ENCODE measurements at regions not wholly inside any gene's neighbourhood (a gene's known extent, or its start where the extent isn't known, plus 50 kb on each side); places are given as distances from the start of the nearest gene placed in this dataset.

DNA sequence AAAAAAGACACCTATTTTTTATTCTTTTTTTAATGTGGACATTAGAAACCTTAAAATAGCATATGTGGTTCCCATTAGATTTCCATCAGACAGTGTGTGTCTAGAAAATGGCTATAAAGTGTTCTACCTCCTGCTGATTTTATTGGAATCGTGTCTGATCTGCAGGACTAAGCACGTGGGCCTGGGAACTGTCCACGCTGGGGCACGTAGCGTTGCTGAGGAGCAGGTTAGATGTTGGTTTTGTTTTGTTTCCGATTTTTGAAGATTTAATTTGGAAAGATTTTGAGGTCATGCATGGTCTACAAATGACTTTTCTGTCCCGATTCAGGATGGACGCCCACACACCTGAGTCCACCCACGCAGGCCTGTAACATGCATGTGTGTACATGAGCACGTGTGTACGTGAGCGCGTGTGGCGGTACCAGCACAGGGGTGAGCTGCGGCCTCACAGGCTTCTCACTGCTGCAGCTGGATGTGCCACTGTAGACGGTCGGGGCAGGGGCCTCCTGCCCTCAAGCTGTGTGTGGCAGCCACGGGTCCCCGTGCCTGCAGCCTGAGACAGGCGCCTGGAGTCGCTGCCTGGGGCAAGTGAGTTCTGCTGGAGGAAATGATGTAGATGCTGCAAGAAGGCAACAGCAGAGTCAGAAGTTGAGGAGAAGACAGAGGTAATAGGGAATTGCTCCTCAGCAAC is 99.7 kb upstream of the CTDP1 start:
- Histone ChIP-seq H3K36me3 (ENCODE audit: control insufficient read depth, insufficient read depth, low read length) (no peaks in the 10 kb centered on the region), H3K4me3 (replicated peaks; ENCODE audit: low read depth, low read length) (no peak overlapping the region), H3K27me3 (replicated peaks; ENCODE audit: control insufficient read depth, insufficient read depth, low read length) (no peaks in the 10 kb centered on the region)
- DNase-seq (ENCODE audit: extremely low read depth, insufficient read length): no peak
- no peak for TF ChIP-seq CTCF (IDR thresholded peaks at IDR 0.05; ENCODE audit: insufficient read depth, low read length, poor library complexity, severe bottlenecking)

- Histone ChIP-seq H3K27me3 (replicated peaks; ENCODE audit: control insufficient read depth, insufficient read depth, low read length) (no peaks in the 10 kb centered on the region), H3K36me3 (ENCODE audit: control insufficient read depth, insufficient read depth, low read length) (no peaks in the 10 kb centered on the region), H3K4me3 (replicated peaks; ENCODE audit: low read depth, low read length) (no peak overlapping the region)
- no peak for TF ChIP-seq CTCF (IDR thresholded peaks at IDR 0.05; ENCODE audit: insufficient read depth, low read length, poor library complexity, severe bottlenecking)
- DNase-seq (ENCODE audit: extremely low read depth, insufficient read length): no peak
Measured at GRCh38 chr18:79580498-79581171, 99.0 kb upstream of the CTDP1 start.

GRCh38 chr18:79581406-79581805 is 98.2 kb upstream of the CTDP1 start:
- Histone ChIP-seq H3K36me3 (ENCODE audit: control insufficient read depth, insufficient read depth, low read length) (no peaks in the 10 kb centered on the region), H3K27me3 (replicated peaks; ENCODE audit: control insufficient read depth, insufficient read depth, low read length) (no peaks in the 10 kb centered on the region), H3K4me3 (replicated peaks; ENCODE audit: low read depth, low read length) (no peak overlapping the region)
- no peak for TF ChIP-seq CTCF (IDR thresholded peaks at IDR 0.05; ENCODE audit: insufficient read depth, low read length, poor library complexity, severe bottlenecking)
- no peak for DNase-seq (ENCODE audit: extremely low read depth, insufficient read length)

DNA sequence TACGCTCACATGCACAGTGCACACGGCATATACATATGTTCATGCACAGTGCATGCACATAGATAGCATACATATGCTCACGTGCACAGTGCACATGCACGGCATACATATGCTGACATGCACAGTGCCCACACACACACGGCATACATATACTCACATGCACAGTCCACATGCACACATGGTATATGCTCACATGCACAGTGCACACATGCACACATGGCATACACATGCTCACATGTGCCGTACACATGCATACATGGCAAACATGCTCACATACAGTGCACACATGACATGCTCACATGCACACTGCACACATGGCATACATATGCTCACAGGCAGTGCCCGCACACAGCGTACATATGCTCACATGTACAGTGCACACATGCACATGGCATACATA is 97.7 kb upstream of the CTDP1 start:
- Histone ChIP-seq H3K4me3 (replicated peaks; ENCODE audit: low read depth, low read length) (no peak overlapping the region), H3K27me3 (replicated peaks; ENCODE audit: control insufficient read depth, insufficient read depth, low read length) (no peaks in the 10 kb centered on the region), H3K36me3 (ENCODE audit: control insufficient read depth, insufficient read depth, low read length) (no peaks in the 10 kb centered on the region)
- no peak for TF ChIP-seq CTCF (IDR thresholded peaks at IDR 0.05; ENCODE audit: insufficient read depth, low read length, poor library complexity, severe bottlenecking)
- DNase-seq (ENCODE audit: extremely low read depth, insufficient read length): no peak

DNA sequence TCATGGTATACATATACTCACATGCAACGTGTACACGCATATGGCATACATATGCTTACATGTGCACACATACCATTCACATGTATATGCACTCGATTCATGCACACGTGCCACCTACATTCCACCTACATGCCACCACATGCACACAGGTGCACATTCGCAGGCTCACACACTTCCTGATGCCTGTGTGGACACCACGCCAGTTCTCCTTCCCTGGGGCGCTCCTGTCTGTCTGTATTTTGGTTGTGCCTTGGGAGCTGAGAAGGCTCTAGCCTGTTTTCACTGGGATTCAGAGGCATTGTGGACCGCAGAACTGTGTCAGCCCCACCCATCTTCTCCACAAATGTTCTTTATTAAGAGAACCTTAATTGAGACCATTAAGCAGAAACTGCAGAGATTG is 96.6 kb upstream of the CTDP1 start:
- TF ChIP-seq CTCF (IDR thresholded peaks at IDR 0.05; ENCODE audit: insufficient read depth, low read length, poor library complexity, severe bottlenecking): no peak
- Histone ChIP-seq H3K27me3 (replicated peaks; ENCODE audit: control insufficient read depth, insufficient read depth, low read length) (no peaks in the 10 kb centered on the region), H3K36me3 (ENCODE audit: control insufficient read depth, insufficient read depth, low read length) (no peaks in the 10 kb centered on the region), H3K4me3 (replicated peaks; ENCODE audit: low read depth, low read length) (no peak overlapping the region)
- no peak for DNase-seq (ENCODE audit: extremely low read depth, insufficient read length)
